ENCODE measurements at regions not wholly inside any gene's neighbourhood (a gene's known extent, or its start where the extent isn't known, plus 50 kb on each side); places are given as distances from the start of the nearest gene placed in this dataset.

DNA sequence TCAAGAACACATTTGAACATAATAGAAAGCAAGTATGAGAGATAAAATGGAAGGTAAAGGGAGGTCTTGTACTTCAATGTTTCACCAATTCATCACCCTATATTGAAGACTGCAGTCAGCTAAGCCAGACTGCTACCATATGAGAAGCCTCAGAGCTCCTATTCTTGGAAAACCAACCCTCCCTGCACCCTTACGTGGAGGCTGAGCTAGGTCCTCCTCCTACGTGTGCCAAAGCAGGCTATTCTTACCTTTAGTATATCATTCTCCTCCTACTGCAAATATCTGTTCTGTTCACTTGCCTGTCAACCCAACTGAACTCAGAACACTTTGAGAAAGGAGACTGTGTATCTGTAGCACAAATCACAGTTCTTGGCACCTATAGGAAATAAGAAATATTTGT, 255.8 kb upstream of the HNRNPA3 start:
- no peak for DNase-seq

DNA sequence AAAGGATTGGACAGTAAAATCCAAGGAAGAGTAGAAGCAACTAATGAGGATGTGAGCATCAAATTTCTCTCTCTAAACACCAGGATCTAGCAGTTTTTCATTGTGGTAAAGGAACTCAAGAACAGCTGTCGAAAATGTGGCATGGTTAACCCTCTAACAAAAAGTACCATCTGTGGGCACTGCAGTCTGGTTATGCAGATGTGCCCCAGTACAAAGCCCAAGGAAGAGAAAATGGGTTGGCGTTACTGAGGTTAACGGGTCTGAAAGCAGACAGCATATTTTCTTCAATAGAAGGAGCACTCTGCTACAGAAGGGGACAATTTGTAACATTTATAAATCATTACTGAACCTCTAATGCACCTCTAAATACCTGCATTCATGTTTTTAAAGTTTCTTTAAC, 253.0 kb upstream of the HNRNPA3 start:
- DNase-seq = no peak

DNA sequence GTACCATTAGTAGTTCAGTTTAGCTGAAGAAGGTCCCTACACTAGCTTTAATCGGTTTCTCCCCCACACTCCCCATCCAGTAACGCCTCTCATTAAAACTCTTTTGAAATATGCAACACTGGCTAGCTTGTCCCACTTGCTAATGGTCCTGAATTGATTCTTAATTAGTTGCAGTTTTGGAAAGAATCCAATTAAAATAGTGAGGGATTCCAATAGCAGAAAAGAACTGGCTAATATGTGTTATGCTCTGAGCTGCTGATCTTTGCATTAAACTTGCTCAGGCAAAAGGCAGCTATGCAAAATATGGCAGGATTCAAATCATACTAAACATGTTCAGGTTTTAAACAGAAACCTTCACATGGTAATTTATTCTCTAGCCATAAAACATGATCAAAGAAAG, 252.5 kb upstream of the HNRNPA3 start:
- no peak for DNase-seq

DNA sequence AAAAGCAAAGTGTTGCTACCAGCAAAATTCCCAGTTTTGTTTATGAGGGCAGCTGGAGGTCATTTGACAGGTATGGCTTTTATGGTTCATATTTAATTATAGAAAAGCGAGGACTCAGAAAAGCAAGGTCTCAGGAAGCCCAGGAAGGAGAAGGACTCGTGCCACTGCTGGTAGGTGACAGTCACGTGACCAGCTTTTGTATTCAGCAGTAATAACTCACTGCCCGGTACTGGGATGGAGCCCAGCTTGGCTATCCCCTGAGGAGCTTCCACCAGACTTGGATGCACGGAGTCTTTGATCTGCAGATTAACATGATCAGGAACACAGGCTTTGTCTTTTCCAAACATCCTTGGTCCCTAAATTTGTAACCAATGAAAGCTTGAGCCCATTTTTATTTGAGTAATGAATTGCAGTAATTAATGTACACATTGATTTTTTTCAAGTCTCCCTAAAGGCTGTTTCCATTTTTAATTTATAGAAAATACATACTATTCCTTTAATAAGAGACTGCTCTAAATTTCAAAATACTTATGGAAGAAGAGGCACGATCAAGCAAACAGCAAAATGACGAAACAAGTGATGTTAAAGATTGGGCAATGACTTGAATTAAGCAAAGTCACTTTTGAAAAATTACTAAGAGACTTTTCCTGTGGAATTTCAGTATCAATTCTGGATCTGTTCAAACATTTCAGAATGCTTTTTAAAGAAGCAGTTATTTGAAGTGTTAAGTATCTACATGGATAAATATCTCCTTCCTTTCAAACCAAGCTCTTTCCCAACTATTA, 251.7 kb upstream of the HNRNPA3 start:
- DNase-seq = no peak

DNA sequence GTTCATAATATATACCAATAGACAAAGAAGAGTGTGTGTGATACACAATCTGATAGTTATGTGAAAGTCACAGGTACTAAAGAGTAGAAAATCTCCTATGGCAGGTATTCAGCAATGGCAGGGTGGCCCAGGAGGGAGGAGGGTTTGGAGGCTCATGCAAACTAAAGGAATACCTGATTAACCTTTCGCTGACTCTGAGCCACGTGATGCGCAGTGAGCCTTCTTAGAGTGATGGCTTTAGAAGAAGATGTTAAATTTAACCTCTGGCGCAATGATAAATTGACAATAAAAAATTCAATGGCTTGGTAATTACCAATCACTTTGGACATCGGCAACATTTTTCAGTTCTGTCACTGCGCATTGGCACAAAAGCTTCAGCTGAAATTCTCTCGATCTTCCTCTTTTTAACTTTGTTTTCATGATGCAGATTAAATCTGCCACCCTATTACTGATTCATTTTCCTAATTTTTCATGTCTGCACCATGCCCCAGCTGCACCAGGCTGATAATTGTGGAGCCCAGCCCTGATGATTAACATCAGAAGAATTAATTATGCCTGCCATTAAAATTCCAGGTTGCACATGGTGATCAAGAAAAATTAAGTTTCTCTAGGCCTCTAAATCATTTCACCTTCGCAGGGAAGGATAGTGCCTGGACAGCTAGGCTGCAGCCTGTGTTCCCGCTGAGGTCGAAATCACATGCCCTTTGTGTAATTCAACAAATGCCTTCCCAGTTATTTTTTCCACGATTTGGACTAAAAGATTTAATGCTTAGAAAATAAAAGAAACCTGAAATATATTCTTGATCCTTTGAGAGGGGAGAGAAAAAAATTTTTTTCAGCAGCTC, 250.6 kb upstream of the HNRNPA3 start:
- DNase-seq = no peak

DNA sequence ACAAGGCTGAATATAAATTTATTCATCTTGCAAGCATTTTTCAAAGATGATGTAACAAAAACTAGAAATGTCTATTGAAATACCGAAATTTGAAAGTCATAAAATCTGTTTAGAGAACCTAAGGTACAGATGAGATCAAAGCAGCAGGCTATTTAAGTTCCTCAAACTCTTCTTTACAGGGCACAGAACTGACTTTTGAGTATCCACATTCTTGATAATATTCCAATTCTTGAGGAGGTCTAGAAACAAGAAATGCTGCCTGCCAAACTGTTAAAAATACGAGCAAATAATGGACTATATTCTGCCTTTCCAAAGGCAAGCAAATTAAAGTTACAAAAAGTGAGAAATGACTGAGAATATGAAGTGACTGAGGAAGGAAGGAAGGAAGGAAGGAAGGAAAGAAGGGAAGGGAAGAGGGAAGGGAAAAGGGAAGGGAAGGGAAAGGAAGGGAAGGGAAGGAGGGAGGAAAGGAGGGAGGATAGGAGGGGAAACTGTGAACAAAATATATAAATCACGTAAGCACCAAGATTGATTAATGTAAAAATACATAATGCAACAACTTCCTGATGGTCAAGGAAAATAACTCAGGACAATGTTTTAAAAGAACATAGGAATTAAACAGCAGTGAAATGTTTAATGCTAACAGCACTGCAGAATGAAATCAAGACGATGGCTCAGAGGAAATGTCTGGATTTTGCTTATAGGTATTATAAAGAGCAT, 248.9 kb upstream of the HNRNPA3 start:
- no peak for DNase-seq

DNA sequence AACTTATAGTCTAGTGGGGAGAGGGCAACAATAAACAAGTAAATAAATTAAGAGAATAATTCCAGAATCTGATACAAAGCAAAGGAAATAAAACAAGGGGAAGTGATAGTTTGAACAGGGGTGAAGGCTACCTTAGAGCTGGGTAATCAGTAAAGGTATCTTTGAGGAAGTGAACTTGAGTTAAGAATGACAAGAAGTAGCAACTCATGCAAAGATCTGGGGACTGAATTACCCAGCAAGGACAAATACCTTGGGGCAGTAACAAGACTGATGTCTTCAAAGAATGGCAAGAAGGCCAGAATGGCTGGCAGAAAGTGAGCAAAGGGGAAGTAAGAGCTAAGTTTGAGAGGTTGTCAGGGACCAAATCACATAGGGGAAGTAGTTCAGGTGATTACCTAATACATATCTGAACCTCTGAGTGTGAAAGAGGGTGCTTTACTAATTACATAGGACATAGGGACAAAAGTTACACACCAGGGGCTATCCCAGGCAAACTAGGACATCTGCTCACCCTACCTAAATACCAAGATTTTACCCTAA, 244.6 kb upstream of the HNRNPA3 start:
- DNase-seq = no peak

DNA sequence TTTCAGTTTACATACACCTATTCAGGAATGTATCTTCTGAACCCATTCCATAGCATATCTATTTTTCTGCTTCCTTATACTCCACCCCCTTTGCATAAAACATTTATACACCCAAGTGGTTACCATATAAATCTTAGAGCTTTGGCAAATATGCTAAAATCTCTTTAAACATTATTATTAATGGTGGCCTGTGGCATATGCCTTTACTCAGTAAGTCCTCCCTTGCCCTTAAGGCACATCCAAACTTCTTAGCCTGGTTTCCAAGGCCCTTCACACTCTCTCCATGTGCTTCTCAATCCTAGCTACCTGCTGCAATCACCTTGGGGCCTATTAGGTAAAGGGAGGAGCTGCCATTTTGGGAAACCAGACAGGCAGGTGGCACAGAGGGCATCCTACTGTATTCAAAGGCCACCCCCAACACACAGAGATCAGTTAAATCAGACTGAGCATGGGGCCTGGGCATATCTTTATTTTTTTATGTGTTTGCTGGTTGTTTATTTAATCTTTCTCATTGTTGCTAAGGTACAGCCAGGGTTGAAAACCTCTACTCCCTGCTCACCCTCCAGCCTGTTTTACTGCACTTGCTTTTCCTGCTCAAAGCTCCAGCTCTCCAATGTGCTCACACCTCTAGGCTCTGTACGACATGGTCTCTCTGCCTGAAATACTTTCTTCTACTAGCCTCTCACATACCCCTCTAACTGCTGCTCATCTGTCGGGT, 242.8 kb upstream of the HNRNPA3 start:
- DNase-seq = no peak

DNA sequence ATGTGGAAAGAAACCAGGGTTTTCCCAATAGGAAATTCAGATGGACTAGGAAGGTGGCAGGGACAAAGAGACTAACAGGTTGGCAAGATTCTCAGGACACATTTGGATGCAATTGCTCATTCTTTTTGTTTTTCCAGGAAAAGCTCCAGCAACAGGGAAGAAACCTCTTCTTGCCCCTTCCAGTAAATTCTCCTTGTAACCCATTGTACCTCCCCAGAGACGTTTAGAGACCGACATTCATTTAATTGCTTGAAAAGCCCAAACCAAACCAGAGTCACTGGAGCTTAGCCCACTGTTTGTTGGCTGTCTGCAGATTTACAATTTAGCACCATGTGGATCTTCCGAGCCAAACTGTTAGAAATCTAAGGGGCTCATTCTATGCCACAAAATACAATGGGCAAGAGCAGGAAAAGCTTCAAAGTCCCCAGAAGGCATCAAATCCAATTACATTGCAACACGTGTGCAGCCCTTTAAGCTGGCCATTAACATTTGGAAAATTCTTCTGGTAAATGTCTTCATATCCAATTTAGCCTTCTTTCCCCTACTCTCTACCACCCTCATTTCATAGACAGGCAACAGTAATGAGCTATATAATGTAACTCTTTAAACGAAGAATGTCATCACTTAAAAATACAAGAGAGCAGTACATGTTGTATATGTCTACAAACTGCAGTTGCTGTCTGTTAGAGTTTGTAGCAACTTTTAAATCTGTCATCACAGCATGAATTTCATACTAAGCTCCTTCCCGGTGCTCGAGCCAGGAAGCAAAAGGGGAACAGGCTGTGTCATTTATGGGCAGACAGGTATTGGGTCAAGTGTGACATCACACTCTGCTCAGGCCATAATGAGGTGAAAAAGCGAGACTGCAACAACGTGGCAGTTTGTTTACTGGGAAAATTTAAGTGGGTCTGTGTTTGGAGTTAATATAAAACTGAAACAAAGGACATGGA, 235.6 kb upstream of the HNRNPA3 start:
- no peak for DNase-seq

DNA sequence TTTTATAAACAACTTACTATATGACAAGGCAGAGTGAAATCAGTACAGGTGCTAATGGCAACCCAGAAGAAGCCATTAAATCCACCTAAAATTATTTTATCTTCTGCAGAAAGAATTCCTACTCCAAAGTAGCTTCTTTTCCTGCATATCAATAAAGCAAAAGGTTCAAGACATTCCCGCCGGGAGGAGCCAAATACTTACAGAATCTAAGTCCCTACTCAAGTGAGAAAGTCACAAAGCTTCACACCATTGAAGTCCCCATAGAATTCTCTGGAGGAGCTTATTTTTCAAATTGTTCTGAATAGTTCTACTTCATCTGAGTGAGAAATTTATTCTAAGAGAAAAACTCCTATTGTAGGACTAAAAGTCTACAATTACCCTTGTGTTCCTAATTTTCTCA, 233.7 kb upstream of the HNRNPA3 start:
- no peak for DNase-seq

DNA sequence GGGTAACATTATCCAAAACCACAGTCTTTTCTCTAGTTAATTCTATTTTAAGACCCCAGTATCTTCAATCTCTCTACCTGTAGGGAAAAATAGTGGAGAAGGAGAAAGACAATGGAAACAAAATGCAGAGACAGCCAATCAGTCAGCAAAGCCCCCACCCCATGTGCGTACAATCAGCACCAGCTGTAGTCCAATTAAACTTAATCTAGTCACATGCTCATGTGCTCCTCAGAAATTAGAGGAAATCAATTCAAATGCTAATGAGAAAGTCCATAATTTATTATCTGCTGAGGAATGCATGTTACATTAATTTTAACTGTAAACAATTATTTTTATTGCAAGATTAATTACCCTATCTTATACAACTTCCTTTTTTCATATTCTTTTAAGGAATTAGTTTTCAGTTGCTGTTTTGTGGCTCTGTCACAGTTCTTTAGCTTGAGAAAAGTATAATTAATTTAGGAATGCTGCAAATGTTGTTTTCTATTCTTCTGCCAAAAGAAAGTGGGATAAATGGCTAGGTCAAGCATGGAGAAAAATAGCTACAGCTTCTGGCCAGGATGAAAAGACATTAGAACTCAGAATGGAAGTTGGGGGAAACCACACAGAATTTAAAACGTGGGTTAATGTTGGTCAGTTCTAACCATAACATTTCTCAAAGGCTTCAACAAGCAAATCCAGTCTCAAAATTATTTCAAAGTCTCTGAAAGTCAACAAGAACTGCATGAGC, 232.4 kb upstream of the HNRNPA3 start:
- DNase-seq = no peak

DNA sequence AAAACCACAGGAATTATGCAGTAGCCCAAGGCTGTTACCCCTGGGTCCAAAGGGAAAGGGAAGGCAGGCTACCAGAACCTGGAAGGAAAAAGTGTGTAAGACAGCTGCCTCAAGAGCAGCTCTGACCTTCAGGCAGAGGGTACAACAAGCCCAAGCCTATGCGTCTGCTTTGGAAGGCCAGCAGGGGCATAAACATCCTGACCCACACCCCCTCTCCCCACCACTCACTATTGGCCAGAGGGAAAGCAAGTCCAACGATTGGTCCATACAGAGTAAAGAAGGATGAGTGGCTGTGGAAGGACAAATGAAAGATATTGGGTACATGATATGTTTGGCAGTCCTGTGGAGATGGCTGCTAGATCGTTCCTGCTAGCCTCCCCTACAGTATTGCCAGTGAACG, 227.6 kb upstream of the HNRNPA3 start:
- no peak for DNase-seq

DNA sequence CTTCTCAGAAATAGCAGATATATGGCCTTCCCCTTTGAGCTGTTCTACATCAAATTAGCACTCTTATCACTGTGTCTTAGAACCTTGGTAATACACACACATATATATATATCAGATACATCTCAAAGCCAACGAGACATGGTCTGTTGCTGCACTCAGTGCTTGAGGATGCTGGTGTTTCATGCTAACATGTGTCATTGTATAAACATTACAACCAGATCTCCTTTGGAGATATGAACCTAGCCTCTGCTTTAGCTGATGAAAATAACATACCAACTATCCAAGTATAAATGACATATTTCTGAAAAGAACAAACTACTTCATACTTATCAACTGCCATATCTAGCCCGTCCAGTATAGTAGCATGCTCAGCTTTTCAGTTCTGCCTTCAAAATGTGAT, 226.7 kb upstream of the HNRNPA3 start:
- no peak for DNase-seq

DNA sequence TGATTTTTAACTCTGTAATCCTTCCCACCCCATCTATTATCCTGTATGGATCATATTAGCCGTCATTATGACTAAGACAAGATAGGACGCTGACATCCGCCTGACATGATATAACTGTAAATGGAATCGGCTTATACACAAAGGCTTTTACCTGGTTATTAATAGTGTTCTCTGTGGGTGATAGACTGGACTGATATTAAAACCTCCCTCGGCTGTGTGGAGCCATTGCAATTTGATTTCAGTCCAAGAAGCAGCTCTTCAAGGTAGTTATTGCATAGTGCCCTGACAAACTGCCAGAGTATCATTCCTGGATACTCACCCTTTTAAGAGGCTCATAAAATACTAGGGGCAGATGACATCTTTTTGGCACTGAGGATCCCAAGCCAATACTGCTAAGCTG, 226.1 kb upstream of the HNRNPA3 start:
- DNase-seq = no peak

DNA sequence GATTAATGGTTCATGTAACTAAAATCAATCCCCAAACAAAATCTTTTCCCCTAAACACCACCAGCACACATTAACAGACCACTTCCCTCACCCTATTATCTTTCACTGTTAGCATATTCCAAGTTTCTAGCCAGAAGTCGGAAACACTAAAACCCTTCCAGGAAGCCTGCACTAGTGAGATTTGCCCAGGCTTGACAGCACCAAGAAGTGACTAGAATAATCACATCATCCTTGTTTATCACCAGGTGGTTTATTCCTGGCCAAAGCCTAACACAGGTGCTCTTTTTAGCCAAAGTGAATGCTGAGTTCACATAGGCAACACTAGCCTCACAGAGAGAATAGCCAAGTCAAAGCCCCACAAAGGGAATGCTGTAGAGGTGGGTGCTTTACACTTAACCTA, 221.2 kb upstream of the HNRNPA3 start:
- no peak for DNase-seq

DNA sequence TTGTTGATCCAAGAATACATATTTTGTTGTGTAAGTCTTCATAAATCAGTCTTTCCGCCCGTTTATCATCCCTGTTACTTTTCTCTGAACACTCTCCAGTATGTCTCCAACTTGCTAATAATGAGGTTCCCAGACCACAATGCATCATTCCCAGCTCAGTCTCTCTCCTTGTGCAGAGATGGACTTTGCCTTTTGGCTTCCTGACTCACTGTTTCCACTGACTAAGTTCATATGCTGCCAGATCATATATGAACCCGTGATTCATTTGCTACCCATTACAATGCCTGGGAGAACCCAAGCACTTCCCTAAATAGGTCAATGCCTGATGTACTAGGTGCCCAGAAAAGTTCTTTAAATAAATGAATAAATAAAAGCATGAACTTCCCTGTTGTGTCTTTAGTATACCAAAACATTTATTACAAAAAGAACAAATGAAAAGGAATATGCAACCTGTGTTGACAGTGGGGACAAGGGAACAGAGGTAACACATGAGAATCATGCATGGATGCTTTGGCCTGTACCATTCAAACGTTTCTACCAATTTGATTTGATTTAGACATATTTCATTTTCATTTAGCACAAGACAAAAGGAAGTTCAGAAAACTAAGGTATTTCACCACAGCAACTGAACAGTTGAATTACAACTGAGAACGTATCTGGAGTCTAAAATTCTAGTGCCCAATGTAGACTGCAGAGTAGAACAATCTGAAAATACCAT, 215.4 kb upstream of the HNRNPA3 start:
- no peak for DNase-seq

DNA sequence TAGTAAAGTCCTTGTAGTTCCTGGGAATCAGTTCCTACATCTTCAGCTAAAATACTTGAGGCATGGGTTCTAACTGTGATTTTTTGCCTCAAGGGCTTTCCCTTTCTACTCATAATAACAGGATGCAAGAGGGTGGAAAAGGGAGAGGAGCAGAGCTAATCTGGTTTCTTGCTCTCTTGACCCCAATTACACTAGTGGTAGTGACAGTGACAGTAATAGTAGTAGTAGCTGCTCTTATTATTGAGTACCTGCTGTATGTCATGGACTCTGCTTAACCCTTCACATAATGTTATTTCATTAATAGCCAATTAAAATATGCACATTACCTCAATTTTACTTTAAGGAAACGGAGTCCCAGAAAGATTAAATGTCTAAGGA, 214.8 kb upstream of the HNRNPA3 start:
- DNase-seq = no peak

DNA sequence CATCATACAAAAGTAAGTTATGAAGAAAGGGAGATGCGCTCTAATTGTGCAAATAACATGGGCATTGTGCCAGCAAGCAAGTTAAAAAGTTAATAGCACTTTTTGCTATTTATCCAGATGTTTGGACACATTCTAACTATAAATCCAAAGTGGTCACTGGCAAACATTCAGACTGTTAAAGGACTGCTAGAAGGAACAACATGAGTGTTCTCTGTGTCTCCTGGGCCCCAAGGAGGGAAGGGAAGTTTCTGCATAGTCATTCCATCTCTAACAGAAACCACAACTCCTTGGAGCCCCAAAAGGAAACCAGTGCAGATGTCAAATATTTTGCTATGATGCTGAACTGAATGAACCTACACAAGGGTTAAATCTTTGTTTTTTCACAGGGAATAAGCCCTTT, 213.3 kb upstream of the HNRNPA3 start:
- DNase-seq = no peak

DNA sequence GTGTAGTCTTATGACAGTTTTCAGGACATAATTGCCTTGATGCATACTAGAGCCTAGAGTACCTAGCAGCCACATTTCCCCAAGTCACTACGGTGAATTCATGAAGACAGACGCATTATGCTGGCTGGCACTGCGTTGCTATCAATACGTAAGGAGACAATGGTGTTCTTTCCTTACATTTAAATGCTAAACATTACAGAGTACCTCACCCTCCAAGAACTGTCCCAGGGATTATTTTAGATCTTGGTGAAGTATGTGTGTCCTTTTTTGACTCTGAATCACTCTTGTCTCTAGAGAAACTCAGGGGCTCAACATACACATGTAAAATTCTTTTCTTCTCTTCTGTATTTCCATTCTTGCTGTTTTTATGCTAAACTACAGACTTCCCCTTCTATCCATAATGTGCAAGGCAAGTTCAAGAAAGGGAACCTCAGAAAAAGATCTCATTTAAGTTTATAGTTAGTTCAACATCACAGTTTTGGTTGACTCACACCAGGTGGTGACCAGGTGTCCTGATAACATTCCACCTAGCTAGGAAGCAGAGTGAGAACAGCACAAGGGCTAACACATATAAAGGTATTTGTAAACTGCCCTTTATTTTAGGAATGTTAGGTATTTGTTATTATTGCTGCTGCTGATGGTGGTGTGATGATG, 212.4 kb upstream of the HNRNPA3 start:
- DNase-seq = no peak

DNA sequence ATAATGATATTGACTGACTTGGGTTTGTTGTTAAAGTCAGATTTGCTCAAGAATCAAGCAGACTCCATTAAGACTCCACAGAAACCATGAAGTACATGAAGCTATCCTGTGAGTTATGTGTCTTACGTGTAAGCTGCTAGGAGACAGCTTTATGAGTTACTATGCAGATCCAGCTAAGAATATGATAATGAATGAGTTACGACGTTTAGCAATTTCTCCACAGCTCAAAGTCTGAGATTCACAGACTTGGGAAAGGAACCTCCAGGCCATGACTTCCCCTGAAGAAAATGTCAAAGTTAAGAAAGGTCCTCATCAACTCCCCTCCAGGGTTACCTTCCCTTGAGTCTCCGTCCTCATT, 211.9 kb upstream of the HNRNPA3 start:
- DNase-seq = no peak

Measured in activated CD4-positive, CD25-positive, alpha-beta regulatory T cell (primary cell).